IPS-18a (cell line): ENCODE measurements at regions not wholly inside any gene's neighbourhood (a gene's known extent, or its start where the extent isn't known, plus 50 kb on each side); places are given as distances from the start of the nearest gene placed in this dataset.

Experiments
- H3K27ac ChIP-seq: one replicate; pipeline ENCODE4 v1.5.1; 2013; ENCODE audit warnings: low read length
- H3K27me3 ChIP-seq: one replicate; pipeline ENCODE4 v1.6.1; 2013; ENCODE audit warnings: mild to moderate bottlenecking, low read length; ENCODE audit not compliant: control insufficient read depth, insufficient read depth
- H3K36me3 ChIP-seq: one replicate; pipeline ENCODE4 v1.6.1; 2013; ENCODE audit warnings: low read depth, low read length; ENCODE audit not compliant: control insufficient read depth
- H3K4me1 ChIP-seq: one replicate; pipeline ENCODE4 v1.6.1; 2013; ENCODE audit warnings: low read depth, low read length; ENCODE audit not compliant: control insufficient read depth
- H3K4me3 ChIP-seq: one replicate; pipeline ENCODE4 v1.5.1; 2013; ENCODE audit warnings: low read length
- H3K9ac ChIP-seq: one replicate; pipeline ENCODE4 v1.6.1; 2013; ENCODE audit warnings: mild to moderate bottlenecking, low read length, moderate library complexity
- H3K9me3 ChIP-seq: one replicate; pipeline ENCODE4 v1.6.1; 2013; ENCODE audit warnings: low read depth, low read length; ENCODE audit not compliant: control insufficient read depth

GRCh38 chr22:48577691-48578090 lies 1250.0 kb downstream of the BRD1 start:
- Histone ChIP-seq H3K27ac (no peak overlapping the region), H3K27me3 (peaks cover 15% of the 10 kb centered on the region), H3K9ac (no peak overlapping the region), H3K4me3 (no peak overlapping the region), H3K36me3 (no peaks in the 10 kb centered on the region), H3K9me3 (no peaks in the 10 kb centered on the region), H3K4me1 (peaks cover 3% of the 10 kb centered on the region)

- Histone ChIP-seq H3K9me3 (no peaks in the 10 kb centered on the region), H3K27ac (no peak overlapping the region), H3K36me3 (no peaks in the 10 kb centered on the region), H3K27me3 (peaks cover 15% of the 10 kb centered on the region), H3K4me3 (peak overlapping the region; percentile 45), H3K4me1 (peaks cover 3% of the 10 kb centered on the region), H3K9ac (no peak overlapping the region)
Measured at GRCh38 chr22:48577014-48577690, 1250.5 kb downstream of the BRD1 start.

GRCh38 chr22:48576333-48577013 lies 1251.2 kb downstream of the BRD1 start:
- Histone ChIP-seq H3K9ac (no peak overlapping the region), H3K4me3 (peak overlapping the region; percentile 45), H3K9me3 (no peaks in the 10 kb centered on the region), H3K4me1 (peaks cover 3% of the 10 kb centered on the region), H3K27me3 (peaks cover 15% of the 10 kb centered on the region), H3K36me3 (no peaks in the 10 kb centered on the region), H3K27ac (no peak overlapping the region)

DNA sequence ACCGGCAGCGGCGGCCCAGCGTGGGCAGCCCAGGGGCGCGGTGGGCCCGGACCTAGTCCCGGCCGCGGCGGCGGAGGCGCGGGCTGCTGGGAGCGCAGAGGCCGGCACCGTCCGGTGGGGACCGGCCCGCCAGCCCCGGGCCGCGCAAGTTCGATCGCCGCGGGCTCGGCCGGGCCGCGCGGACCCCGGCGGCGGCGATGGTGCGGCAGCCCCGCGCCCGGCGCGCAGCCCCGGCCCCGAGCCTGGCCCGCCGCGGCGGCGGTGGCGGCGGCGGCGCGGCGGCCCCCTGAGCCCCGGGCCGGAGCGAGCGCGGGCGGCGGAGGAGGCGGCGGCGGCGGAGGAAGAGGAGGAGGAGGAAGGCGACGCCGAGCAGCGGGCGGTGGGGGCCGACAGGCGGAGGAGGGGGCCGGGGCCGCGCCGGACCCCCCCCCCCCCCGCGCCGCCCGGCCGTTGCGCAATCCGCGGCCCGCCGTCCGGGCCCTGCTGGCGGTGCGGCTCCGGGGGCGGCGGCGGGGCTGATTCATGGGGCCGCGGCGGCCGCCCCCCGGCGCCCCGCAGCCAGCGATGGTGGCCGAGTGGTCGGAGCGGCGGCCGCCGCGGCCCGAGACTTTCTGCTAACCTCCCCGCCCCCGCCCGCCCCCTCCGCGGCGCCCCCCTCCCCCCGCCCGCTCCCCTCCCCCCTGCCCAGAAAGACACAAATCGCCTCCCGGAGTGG lies 1251.9 kb downstream of the BRD1 start:
- Histone ChIP-seq H3K9ac (no peak overlapping the region), H3K27ac (no peak overlapping the region), H3K9me3 (peaks cover 4% of the 10 kb centered on the region), H3K4me1 (peaks cover 3% of the 10 kb centered on the region), H3K36me3 (no peaks in the 10 kb centered on the region), H3K27me3 (peaks cover 15% of the 10 kb centered on the region), H3K4me3 (peak overlapping the region; percentile 45)

- no peak overlapping the region for H3K27ac ChIP-seq
- H3K9ac ChIP-seq = no peak overlapping the region
- peaks cover 15% of the 10 kb centered on the region for H3K27me3 ChIP-seq
- peaks cover 3% of the 10 kb centered on the region for H3K4me1 ChIP-seq
- H3K4me3 ChIP-seq = peak overlapping the region; percentile 15
- no peaks in the 10 kb centered on the region for H3K36me3 ChIP-seq
- peaks cover 9% of the 10 kb centered on the region for H3K9me3 ChIP-seq
Measured at GRCh38 chr22:48574776-48575617, 1252.7 kb downstream of the BRD1 start.

- Histone ChIP-seq H3K9ac (no peak overlapping the region), H3K27me3 (peaks cover 15% of the 10 kb centered on the region), H3K36me3 (no peaks in the 10 kb centered on the region), H3K27ac (no peak overlapping the region), H3K9me3 (peaks cover 9% of the 10 kb centered on the region), H3K4me1 (peaks cover 3% of the 10 kb centered on the region), H3K4me3 (no peak overlapping the region)
Measured at GRCh38 chr22:48573766-48574165, 1253.9 kb downstream of the BRD1 start.

DNA sequence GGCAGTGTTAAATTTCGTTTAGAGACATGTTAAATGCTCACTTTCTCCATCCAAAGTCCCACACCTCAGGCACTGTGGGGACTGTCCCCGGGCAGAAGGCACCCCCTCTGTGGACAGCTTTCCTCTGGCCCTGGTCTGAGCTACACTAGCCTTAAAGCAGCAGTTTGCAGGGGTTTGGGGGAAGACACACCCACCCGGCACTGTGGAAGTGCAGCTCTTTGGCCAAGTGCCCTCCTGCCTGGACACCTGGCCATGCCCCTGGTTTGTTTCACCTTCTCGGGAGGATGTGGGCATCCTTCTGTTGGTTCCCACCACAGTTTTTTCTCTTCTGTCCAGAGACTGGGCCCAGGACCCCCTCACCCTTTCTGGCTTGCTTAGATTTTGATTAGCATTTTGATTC lies 1254.7 kb downstream of the BRD1 start:
- H3K36me3 ChIP-seq = no peaks in the 10 kb centered on the region
- H3K4me3 ChIP-seq = no peak overlapping the region
- H3K4me1 ChIP-seq = peaks cover 3% of the 10 kb centered on the region
- H3K9me3 ChIP-seq = peaks cover 9% of the 10 kb centered on the region
- no peak overlapping the region for H3K27ac ChIP-seq
- no peak overlapping the region for H3K9ac ChIP-seq
- peaks cover 15% of the 10 kb centered on the region for H3K27me3 ChIP-seq

DNA sequence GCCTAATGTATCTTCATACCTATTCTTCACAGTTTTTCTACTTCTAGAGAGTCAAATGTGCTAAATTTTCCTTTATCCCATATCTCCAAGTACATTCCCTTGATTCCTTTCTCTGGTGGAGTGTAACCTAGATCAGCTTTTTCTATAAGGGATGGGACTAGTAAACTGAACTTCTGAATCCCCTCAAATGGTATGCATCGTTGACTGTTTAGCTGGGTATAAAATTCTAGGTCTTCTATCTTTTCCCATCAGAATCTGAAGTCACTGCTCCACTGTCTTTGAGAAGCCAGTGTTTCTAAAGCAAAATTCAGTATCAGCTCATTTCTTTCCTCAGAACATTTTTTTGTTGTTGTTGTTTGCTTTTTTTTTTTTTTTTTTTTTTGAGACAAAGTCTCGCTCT lies 1256.8 kb downstream of the BRD1 start:
- Histone ChIP-seq H3K9me3 (peaks cover 9% of the 10 kb centered on the region), H3K4me1 (no peaks in the 10 kb centered on the region), H3K27ac (no peak overlapping the region), H3K27me3 (peaks cover 15% of the 10 kb centered on the region), H3K36me3 (no peaks in the 10 kb centered on the region), H3K4me3 (no peak overlapping the region), H3K9ac (no peak overlapping the region)

DNA sequence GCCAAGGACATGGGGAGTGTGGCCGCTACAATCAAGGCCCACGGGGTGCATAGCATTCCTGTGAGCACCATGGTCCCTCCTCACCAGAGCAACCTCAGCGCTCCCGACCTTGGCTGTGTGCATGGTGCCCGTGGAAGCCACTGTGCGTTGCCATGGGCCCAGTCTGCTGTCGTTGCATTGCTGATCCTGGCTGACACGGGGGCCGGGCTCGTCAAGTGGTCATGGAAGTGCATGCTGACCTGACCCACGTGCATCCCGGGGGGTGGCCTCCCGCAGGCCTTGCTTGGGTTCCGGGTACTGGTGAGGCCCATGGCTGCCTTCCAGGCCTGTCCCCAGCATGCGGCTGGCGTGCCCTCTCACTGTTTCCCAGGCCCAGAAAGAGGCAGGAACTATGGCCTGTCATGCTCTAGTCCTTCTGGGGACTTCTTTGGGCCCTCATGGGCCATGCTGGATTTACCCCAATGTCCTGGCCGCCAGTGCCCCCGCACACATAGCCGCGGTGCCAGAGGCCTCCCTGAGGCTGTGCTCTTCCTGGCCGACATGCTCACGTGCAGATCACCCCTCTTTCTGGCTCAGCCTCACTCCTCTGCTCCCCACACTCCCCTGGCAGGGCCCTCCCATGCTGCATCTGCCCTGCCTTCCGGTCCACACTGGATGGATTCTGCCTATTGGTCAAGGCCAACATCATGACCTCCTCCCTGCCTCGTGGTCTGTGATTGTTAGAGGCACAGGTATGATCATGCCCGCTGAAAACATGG lies 1258.0 kb downstream of the BRD1 start:
- Histone ChIP-seq H3K27ac (no peak overlapping the region), H3K4me3 (no peak overlapping the region), H3K27me3 (peaks cover 13% of the 10 kb centered on the region), H3K9ac (no peak overlapping the region), H3K4me1 (no peaks in the 10 kb centered on the region), H3K36me3 (no peaks in the 10 kb centered on the region), H3K9me3 (peaks cover 9% of the 10 kb centered on the region)

- H3K27ac ChIP-seq = no peak overlapping the region
- H3K4me3 ChIP-seq = no peak overlapping the region
- peaks cover 9% of the 10 kb centered on the region for H3K9me3 ChIP-seq
- peaks cover 5% of the 10 kb centered on the region for H3K27me3 ChIP-seq
- H3K4me1 ChIP-seq = no peaks in the 10 kb centered on the region
- H3K9ac ChIP-seq = no peak overlapping the region
- no peaks in the 10 kb centered on the region for H3K36me3 ChIP-seq
Measured at GRCh38 chr22:48568736-48569330, 1258.8 kb downstream of the BRD1 start.
